Trophoblast cell (in vitro differentiated cells and primary cell): ENCODE measurements at regions not wholly inside any gene's neighbourhood (a gene's known extent, or its start where the extent isn't known, plus 50 kb on each side); places are given as distances from the start of the nearest gene placed in this dataset.
"Not testable (repeated sequence)": the region's sequence is repeated elsewhere in the genome, so short reads cannot be mapped to it uniquely, and the experiment has no call there.

Experiments
- DNase-seq, 2 donors: peaks; one replicate each; pipeline ENCODE4 v3.0.0-alpha.2; 2016
- H2AFZ ChIP-seq: 2 replicates; pipeline ENCODE4 v1.6.1; 2013; ENCODE audit warnings: low read length, moderate library complexity, mild to moderate bottlenecking; ENCODE audit not compliant: insufficient read depth, poor library complexity
- H2AK5ac ChIP-seq: 2 replicates; pipeline ENCODE4 v1.6.1; 2013; ENCODE audit warnings: mild to moderate bottlenecking, low read length
- H2BK120ac ChIP-seq: 2 replicates; pipeline ENCODE4 v1.6.1; 2013; ENCODE audit warnings: low read length, mild to moderate bottlenecking, moderate library complexity; ENCODE audit not compliant: insufficient read depth, poor library complexity
- H2BK12ac ChIP-seq: 2 replicates; pipeline ENCODE4 v1.6.1; 2013; ENCODE audit warnings: mild to moderate bottlenecking, low read length, moderate library complexity
- H2BK5ac ChIP-seq: 2 replicates; pipeline ENCODE4 v1.6.1; 2013; ENCODE audit warnings: low read length, low read depth, moderate library complexity, mild to moderate bottlenecking; ENCODE audit not compliant: poor library complexity
- H3K14ac ChIP-seq: 2 replicates; pipeline ENCODE4 v1.6.1; 2013; ENCODE audit warnings: mild to moderate bottlenecking, low read length
- H3K18ac ChIP-seq: 2 replicates; pipeline ENCODE4 v1.6.1; 2013; ENCODE audit warnings: mild to moderate bottlenecking, low read length
- H3K23ac ChIP-seq: 2 replicates; pipeline ENCODE4 v1.6.1; 2013; ENCODE audit warnings: low read length
- H3K27ac ChIP-seq: 2 replicates; pipeline ENCODE4 v1.5.1; 2013; ENCODE audit warnings: low read depth, mild to moderate bottlenecking, inconsistent platforms, low read length, moderate library complexity
- H3K27me3 ChIP-seq: 2 replicates; pipeline ENCODE4 v1.6.1; 2013; ENCODE audit warnings: inconsistent platforms, mild to moderate bottlenecking, low read length, moderate library complexity; ENCODE audit not compliant: insufficient read depth
- H3K36me3 ChIP-seq, 2 experiments: 1 replicate in 1 of 2; 2 replicates in 1 of 2; pipeline ENCODE4 v1.6.1; 2013; ENCODE audit warnings: low read length in 2 of 2, mild to moderate bottlenecking in 2 of 2, moderate library complexity in 1 of 2; ENCODE audit not compliant: insufficient read depth in 2 of 2, control insufficient read depth in 1 of 2
- H3K4ac ChIP-seq: 2 replicates; pipeline ENCODE4 v1.6.1; 2013; ENCODE audit warnings: low read depth, mild to moderate bottlenecking, low read length, moderate library complexity
- H3K4me1 ChIP-seq, 2 experiments: 1 replicate in 1 of 2; 2 replicates in 1 of 2; pipeline ENCODE4 v1.6.1; 2013; ENCODE audit warnings: low read length in 2 of 2, mild to moderate bottlenecking in 2 of 2, moderate library complexity in 1 of 2; ENCODE audit not compliant: insufficient read depth in 2 of 2, control insufficient read depth in 1 of 2
- H3K4me2 ChIP-seq: 2 replicates; pipeline ENCODE4 v1.6.1; 2013; ENCODE audit warnings: inconsistent platforms, mild to moderate bottlenecking, low read length, moderate library complexity
- H3K4me3 ChIP-seq: 2 replicates; pipeline ENCODE4 v1.5.1; 2013; ENCODE audit warnings: mild to moderate bottlenecking, low read depth, low read length, inconsistent platforms
- H3K79me1 ChIP-seq: one replicate; pipeline ENCODE4 v1.6.1; 2013; ENCODE audit warnings: low read length
- H3K79me2 ChIP-seq: 2 replicates; pipeline ENCODE4 v1.6.1; 2013; ENCODE audit warnings: low read length, mild to moderate bottlenecking; ENCODE audit not compliant: control insufficient read depth, insufficient read depth, poor library complexity
- H3K9ac ChIP-seq: 2 replicates; pipeline ENCODE4 v1.6.1; 2013; ENCODE audit warnings: mild to moderate bottlenecking, low read length
- H3K9me3 ChIP-seq: 2 replicates; pipeline ENCODE4 v1.6.1; 2013; ENCODE audit warnings: low read depth, mild to moderate bottlenecking, control low read depth, inconsistent platforms, low read length; ENCODE audit not compliant: insufficient read depth
- H4K12ac ChIP-seq: 2 replicates; pipeline ENCODE4 v1.6.1; 2013; ENCODE audit warnings: low read depth, mild to moderate bottlenecking, low read length, moderate library complexity
- H4K8ac ChIP-seq: 2 replicates; pipeline ENCODE4 v1.6.1; 2013; ENCODE audit warnings: low read depth, mild to moderate bottlenecking, low read length, moderate library complexity
- H4K91ac ChIP-seq: one replicate; pipeline ENCODE4 v1.6.1; 2013; ENCODE audit warnings: low read depth, mild to moderate bottlenecking, low read length, moderate library complexity
- WGBS: extraction: QIAGEN DNeasy Blood & Tissue Kit; methylation state at CpG from one replicate; pipeline ENCODE4 v1.1.7; 2013; ENCODE audit warnings: missing lambda C conversion rate; ENCODE audit not compliant: insufficient read length, insufficient coverage; ENCODE audit errors: extremely low coverage; 5-methylcytosine and 5-hydroxymethylcytosine counted together

DNA sequence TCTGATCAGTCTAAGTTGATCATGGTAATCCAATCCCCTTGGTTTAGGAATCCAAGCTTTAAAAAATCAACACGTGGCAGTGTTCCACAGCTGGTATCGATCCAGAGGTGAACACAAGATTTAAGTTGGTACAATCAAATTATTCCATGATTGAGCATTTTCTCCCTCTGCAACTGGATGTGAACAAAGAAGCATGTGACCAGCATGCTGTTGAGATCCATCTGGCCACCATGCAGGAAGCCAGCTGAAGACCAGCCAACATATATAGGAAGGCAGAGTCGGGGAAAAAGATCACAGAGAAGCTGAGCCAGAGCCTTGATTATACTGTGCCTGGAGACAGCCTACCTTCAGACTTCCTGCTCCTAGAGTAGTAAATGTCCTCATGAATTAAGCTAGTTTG, 158.3 kb downstream of the SEC23A start:
- Histone ChIP-seq H3K18ac (no peak overlapping the region), H3K27ac (no peak overlapping the region), H3K27me3 (no peaks in the 10 kb centered on the region), H4K91ac (no peak overlapping the region), H3K79me2 (no peaks in the 10 kb centered on the region), H2BK5ac (no peak overlapping the region), H2AFZ (no peak overlapping the region), H2AK5ac (no peak overlapping the region), H3K23ac (no peak overlapping the region), H3K4me2 (no peak overlapping the region), H3K14ac (no peak overlapping the region), H4K8ac (no peak overlapping the region), H3K9me3 (no peaks in the 10 kb centered on the region), H3K4me3 (no peak overlapping the region), H3K4me1 (no peaks in the 10 kb centered on the region), H3K4ac (no peak overlapping the region), H2BK12ac (no peak overlapping the region), H3K9ac (no peak overlapping the region), H4K12ac (no peak overlapping the region), H3K36me3 (no peaks in the 10 kb centered on the region), H2BK120ac (no peak overlapping the region), H3K79me1 (no peaks in the 10 kb centered on the region)
- no CpG with 5 or more reads among the region's 3 CpGs for WGBS
- DNase-seq: no peak

DNA sequence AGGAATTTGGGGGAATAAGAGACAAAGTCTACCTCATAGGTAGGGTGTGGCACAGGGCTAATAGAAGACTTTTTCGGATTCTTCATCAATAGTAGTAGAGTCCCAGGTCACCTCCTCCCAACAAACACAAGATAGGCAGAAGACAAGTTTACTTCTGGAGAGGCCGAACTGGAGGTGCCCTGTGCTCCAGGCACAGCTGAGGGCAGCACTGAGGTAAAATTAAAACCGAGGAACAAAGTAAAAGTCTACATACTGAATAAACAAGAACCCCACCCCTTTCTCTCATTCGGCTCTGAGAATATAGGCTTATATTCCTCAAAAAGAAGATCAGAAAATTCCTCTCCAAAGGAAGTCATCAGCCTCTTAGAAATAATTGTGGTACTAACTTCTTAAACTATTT, 161.5 kb downstream of the SEC23A start:
- Histone ChIP-seq H2AFZ (no peak overlapping the region), H3K79me1 (no peaks in the 10 kb centered on the region), H4K8ac (no peak overlapping the region), H2BK5ac (no peak overlapping the region), H3K36me3 (no peaks in the 10 kb centered on the region), H3K18ac (no peak overlapping the region), H3K9ac (no peak overlapping the region), H4K91ac (no peak overlapping the region), H3K4ac (no peak overlapping the region), H2BK120ac (no peak overlapping the region), H2AK5ac (no peak overlapping the region), H3K14ac (no peak overlapping the region), H3K23ac (no peak overlapping the region), H3K4me1 (no peaks in the 10 kb centered on the region), H3K4me3 (no peak overlapping the region), H3K27ac (no peak overlapping the region), H4K12ac (no peak overlapping the region), H2BK12ac (no peak overlapping the region), H3K9me3 (no peaks in the 10 kb centered on the region), H3K27me3 (no peaks in the 10 kb centered on the region), H3K4me2 (no peak overlapping the region), H3K79me2 (no peaks in the 10 kb centered on the region)
- no CpG with 5 or more reads among the region's 4 CpGs for WGBS
- DNase-seq: no peak

DNA sequence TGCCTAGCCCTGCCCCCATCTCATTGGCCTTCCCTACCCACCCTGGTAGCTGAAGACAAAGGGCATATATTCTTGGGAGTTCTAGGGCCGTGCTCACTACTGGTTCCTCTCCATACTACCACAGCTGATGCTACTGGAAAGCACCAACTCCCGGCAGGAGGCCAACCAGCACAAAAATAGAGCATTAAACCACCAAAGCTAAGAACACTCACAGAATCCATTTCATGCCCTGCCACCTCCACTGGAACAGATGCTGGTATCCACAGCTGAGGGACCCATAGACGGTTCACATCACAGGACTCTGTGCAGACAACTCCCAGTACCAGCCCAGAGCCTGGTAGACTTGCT, 170.4 kb downstream of the SEC23A start:
- H3K23ac ChIP-seq, H3K79me1 ChIP-seq, H3K36me3 ChIP-seq, H2BK5ac ChIP-seq, H3K4me1 ChIP-seq, H4K91ac ChIP-seq, H3K14ac ChIP-seq, H3K9ac ChIP-seq, H3K27me3 ChIP-seq, H2AK5ac ChIP-seq, H3K79me2 ChIP-seq, DNase-seq, H3K4ac ChIP-seq, H3K4me3 ChIP-seq, H3K18ac ChIP-seq, H3K27ac ChIP-seq, H3K9me3 ChIP-seq, H2BK12ac ChIP-seq, H3K4me2 ChIP-seq, H2BK120ac ChIP-seq, H4K12ac ChIP-seq: not testable (repeated sequence)
- Histone ChIP-seq H2AFZ (peak overlapping the region; percentile 12), H4K8ac (peak overlapping the region; percentile 21)
- WGBS: no CpG with 5 or more reads among the region's 3 CpGs

DNA sequence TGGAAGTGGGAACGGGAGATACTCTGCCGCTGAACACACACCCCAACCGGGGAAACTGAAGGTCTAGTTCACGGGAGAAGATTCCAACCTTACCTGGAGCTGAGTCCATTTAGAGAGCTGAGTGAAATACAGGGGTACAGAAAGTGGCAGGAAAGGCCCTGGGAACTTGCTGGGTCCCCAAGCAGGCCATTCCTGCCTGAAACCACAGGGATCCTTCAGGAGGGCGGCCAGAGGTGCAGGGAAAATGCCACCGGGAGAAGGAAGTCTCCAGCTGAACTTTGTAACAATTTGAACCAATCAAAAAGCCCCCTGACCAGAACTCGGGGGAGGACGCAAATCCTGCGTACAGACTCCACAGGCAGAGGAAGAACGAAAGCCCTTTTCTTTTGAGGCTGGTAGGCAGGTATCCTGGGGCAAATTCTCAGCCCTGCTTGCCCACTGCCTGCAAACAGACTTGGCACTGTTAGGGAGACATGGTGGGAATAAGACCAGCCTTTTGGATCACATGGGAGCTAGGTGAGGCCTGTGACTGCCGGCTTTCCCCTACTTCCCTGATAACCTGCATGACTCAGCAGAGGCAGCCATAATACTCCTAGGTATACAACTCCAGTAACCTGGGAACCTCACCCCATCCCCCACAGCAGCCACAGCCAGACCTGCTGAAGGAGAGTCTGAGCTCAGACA, 170.9 kb downstream of the SEC23A start:
- Histone ChIP-seq H3K79me1 (no peaks in the 10 kb centered on the region), H4K91ac (peak overlapping the region; percentile 25), H3K4me2 (no peak overlapping the region), H3K9ac (no peak overlapping the region), H3K36me3 (no peaks in the 10 kb centered on the region), H3K4me1 (peaks cover 0 to 3% of the 10 kb centered on the region in 2 experiments), H3K18ac (no peak overlapping the region), H2BK12ac (no peak overlapping the region), H3K27me3 (no peaks in the 10 kb centered on the region), H3K23ac (no peak overlapping the region), H3K27ac (no peak overlapping the region), H3K14ac (no peak overlapping the region), H2AK5ac (no peak overlapping the region), H3K9me3 (no peaks in the 10 kb centered on the region), H2BK120ac (peak overlapping the region; percentile 3), H3K4ac (no peak overlapping the region), H3K4me3 (no peak overlapping the region), H3K79me2 (no peaks in the 10 kb centered on the region), H2AFZ (peak overlapping the region; percentile 12), H4K12ac (no peak overlapping the region), H2BK5ac (no peak overlapping the region), H4K8ac (peak overlapping the region; percentile 21)
- DNase-seq: no peak
- WGBS: no CpG with 5 or more reads among the region's 11 CpGs
